ENCODE measurements at regions not wholly inside any gene's neighbourhood (a gene's known extent, or its start where the extent isn't known, plus 50 kb on each side); places are given as distances from the start of the nearest gene placed in this dataset.

- DNase-seq: no peak
These were observed 54.1 kb downstream of the IRF2BPL start for GRCh38 chr14:76974365-76974764.

- no peak for DNase-seq
These were observed 57.0 kb downstream of the IRF2BPL start for GRCh38 chr14:76971549-76971948.

- DNase-seq: no peak
These were observed 59.9 kb downstream of the IRF2BPL start for GRCh38 chr14:76968621-76969063.

GRCh38 chr14:76967788-76968187 is 60.7 kb downstream of the IRF2BPL start:
- no peak for DNase-seq

- DNase-seq: no peak
These were observed 63.3 kb downstream of the IRF2BPL start for GRCh38 chr14:76965232-76965631.

GRCh38 chr14:76964695-76965094 is 63.8 kb downstream of the IRF2BPL start:
- no peak for DNase-seq

- DNase-seq: no peak
These were observed 65.1 kb downstream of the IRF2BPL start for GRCh38 chr14:76963372-76963771.

- no peak for DNase-seq
These were observed 66.2 kb downstream of the IRF2BPL start for GRCh38 chr14:76962303-76962660.

- DNase-seq: peak; percentile 43
These were observed 66.7 kb downstream of the IRF2BPL start for GRCh38 chr14:76961631-76962302.

- no peak for DNase-seq
These were observed 69.4 kb downstream of the IRF2BPL start for GRCh38 chr14:76958980-76959710.

GRCh38 chr14:76958020-76958979 is 70.2 kb downstream of the IRF2BPL start:
- no peak for DNase-seq

GRCh38 chr14:76957224-76957891 is 71.2 kb downstream of the IRF2BPL start:
- no peak for DNase-seq

- peak; percentile 90 for DNase-seq
These were observed 72.0 kb downstream of the IRF2BPL start for GRCh38 chr14:76956316-76957090.

GRCh38 chr14:76955575-76956315 is 72.8 kb downstream of the IRF2BPL start:
- DNase-seq: peak; percentile 79

GRCh38 chr14:76954394-76955190 is 73.9 kb downstream of the IRF2BPL start:
- no peak for DNase-seq

- DNase-seq: no peak
These were observed 75.1 kb downstream of the IRF2BPL start for GRCh38 chr14:76953311-76953945.

- DNase-seq: no peak
These were observed 77.3 kb downstream of the IRF2BPL start for GRCh38 chr14:76951166-76951565.

GRCh38 chr14:76950055-76951020 is 78.2 kb downstream of the IRF2BPL start:
- no peak for DNase-seq

GRCh38 chr14:76948976-76949375 is 79.5 kb downstream of the IRF2BPL start:
- DNase-seq: no peak

All from DMS 273 treated with DMSO at 0.1 percent for 48 hours (cell line).